HG02798 (cell line): ENCODE measurements at regions not wholly inside any gene's neighbourhood (a gene's known extent, or its start where the extent isn't known, plus 50 kb on each side); places are given as distances from the start of the nearest gene placed in this dataset.

Experiments used
- ATAC-seq: cut with Tn5 transposase; IDR thresholded peaks from one replicate; pipeline ENCODE4 v1.9.1; 2021; ENCODE audit warnings: mild to moderate bottlenecking; ENCODE audit not compliant: unreplicated experiment, poor library complexity

- ATAC-seq: no peak
Measured at GRCh38 chr11:100630898-100631297, 56.2 kb upstream of the ARHGAP42 start.

- ATAC-seq: no peak
Measured at GRCh38 chr11:100631316-100631715, 55.8 kb upstream of the ARHGAP42 start.

DNA sequence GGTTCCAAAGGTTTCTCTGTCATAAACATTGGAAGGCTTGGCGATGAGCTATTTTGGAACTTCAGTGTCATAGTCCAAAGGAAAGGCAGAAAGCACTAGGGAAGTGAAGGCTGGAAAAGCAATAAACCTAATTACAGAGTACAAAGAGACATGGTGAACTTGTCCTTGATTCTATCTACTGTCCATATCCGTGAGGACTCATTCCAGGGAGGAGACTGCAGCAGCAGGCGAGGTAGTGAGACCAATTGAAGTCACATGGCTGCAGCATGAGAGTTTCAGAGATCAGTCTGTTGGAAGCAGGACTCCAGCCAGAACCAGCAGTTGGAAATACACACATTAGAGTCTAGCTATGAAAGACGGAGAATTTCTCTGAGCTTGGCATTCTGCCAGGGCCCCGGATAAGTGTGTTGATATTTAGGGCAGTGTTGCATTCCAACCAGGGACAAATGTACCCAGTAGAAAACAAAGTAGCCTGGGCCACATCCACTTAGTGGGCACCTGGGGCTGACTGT is 54.1 kb upstream of the ARHGAP42 start:
- ATAC-seq: no peak

DNA sequence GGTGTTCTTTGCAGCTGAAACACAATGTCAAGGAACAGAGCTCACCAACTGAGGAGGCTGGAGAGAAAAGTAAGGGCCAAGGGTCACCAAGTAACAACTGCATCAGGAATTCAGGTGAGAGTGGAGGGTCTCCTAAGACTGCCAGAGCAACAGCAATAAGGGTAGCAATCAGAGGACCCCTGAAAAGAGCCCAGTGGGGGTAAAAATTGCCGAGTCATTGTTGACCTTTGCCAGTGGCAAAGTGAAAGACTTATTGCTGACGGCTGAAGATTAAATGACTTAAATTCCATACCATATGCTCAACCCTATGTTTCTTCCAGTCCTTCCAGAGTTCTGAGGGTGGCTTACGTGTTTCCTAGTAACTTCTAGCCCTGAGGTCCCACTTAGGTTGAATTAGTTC is 51.9 kb upstream of the ARHGAP42 start:
- no peak for ATAC-seq

DNA sequence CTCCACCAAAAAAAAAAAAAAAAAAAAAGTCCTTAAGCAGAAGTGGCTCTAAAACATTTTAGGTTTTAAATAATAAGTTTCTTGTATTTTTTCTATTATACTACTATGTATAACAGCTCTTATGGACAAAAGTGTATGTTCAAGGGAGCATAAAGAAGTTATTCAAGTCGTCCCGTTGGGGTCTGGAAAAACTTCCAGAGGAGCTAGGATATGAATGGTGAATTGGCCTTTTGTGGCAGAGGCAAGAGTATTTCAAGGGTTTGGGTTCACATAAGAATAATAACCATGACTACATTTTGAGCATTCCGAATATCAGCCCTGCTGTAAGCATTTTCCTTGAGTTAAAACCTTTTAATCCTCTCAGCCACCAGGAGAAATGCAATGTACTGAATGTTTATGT is 50.6 kb upstream of the ARHGAP42 start:
- ATAC-seq: no peak
